Left forelimb (tissue), 1 donor: ENCODE measurements at regions not wholly inside any gene's neighbourhood (a gene's known extent, or its start where the extent isn't known, plus 50 kb on each side); places are given as distances from the start of the nearest gene placed in this dataset.
A peak's percentile ranks its signal among the peaks of the same experiment; 100 is the strongest.

ENCODE experiments used
- DNase-seq: peaks from one replicate; pipeline ENCODE4 v3.0.0-alpha.2; 2018; ENCODE audit warnings: low spot score

- no peak for DNase-seq
Measured at GRCh38 chr14:95442016-95442632, 74.3 kb downstream of the SYNE3 start.

- no peak for DNase-seq
Measured at GRCh38 chr14:95440951-95441350, 75.5 kb downstream of the SYNE3 start.

- no peak for DNase-seq
Measured at GRCh38 chr14:95440496-95440895, 76.0 kb downstream of the SYNE3 start.

DNA sequence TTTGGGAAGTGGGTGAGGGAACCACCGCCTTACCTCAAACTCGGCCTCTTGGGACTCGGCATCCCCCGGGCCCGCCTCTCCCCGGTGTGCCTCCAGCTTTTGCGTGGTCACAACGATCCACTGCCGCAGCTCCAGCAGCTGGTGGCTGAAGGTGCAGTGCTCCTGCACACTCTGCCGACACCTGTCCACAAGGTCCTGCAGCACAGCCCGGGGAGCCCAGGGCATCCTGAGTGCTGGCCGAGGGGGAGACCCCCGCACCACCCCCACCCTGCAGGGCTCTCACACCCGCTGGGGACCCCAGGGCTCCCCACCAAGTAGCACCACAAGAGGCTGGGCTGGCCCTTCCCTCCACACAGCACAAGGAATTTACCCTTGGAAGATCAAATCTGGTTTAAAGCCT lies 76.6 kb downstream of the SYNE3 start:
- DNase-seq, result no peak

- DNase-seq, result no peak
Measured at GRCh38 chr14:95437715-95438114, 78.7 kb downstream of the SYNE3 start.

- no peak for DNase-seq
Measured at GRCh38 chr14:95436354-95436753, 80.1 kb downstream of the SYNE3 start.

- no peak for DNase-seq
Measured at GRCh38 chr14:95434121-95434520, 82.3 kb downstream of the SYNE3 start.

- DNase-seq, result no peak
Measured at GRCh38 chr14:95433094-95433478, 83.4 kb downstream of the SYNE3 start.

GRCh38 chr14:95432144-95433093 lies 84.0 kb downstream of the SYNE3 start:
- DNase-seq, result peak; percentile 81

DNA sequence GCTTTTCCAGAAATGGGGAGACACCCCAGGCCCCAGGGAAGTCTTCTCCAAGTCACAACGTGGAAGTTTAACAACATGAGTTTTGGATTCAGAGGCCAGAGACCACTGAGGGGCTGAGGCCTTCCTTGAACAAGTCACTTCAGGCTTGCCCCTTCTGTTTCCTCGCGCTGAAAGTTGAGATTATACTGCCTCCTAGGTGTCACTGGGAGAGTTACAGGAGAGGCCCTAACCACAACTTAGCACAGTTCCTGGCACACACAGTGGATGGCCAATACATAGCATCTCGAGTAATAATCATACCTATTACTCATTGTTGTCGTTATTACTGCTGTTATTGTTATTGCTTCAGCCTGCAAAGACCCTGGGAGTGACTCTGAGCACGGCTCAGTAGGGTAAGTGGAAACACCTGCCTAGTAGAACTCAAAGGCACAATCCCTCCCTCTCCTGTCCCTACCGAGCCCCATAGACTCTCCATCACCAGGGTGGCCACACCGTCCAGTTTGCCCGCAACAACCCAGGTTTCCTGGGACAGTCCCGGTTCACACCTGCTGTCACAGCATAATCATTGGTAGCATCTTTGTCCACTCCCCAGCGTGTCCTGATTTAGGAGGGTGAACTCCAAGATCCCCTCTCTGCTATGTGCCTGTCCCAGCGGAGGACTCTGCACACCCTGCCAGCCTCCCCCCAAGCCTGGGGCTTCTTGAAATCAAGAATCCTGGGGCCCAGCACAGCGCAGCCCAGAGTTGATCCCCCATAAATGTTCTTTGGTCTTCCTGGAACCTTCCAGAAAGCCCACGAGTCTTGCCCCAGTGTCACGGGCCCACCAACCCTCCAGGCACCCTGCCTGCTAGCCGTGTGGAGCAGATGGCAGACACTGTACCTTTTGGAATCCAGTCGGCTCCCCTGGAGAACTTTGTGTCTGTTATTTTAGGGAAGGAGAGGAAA lies 85.0 kb downstream of the SYNE3 start:
- DNase-seq, result no peak

- DNase-seq, result no peak
Measured at GRCh38 chr14:95428557-95428956, 87.9 kb downstream of the SYNE3 start.

DNA sequence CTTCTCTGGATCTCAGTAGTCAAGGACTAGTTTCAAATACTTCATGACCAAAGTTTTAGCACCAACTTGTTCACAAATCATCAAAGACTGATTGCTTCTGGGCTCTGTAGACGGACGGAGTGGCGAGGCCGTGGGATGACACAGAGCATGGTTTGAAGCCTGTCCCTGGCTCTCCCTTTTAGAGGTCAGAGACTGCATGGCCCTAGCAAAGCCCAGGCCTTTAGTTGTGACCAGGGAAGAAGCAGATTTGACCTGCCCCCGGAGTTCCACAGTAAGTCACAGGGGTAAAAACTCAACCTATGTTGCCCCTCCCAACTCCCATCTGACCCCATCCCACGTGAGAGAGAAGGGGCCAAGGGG lies 90.4 kb downstream of the SYNE3 start:
- DNase-seq, result no peak

DNA sequence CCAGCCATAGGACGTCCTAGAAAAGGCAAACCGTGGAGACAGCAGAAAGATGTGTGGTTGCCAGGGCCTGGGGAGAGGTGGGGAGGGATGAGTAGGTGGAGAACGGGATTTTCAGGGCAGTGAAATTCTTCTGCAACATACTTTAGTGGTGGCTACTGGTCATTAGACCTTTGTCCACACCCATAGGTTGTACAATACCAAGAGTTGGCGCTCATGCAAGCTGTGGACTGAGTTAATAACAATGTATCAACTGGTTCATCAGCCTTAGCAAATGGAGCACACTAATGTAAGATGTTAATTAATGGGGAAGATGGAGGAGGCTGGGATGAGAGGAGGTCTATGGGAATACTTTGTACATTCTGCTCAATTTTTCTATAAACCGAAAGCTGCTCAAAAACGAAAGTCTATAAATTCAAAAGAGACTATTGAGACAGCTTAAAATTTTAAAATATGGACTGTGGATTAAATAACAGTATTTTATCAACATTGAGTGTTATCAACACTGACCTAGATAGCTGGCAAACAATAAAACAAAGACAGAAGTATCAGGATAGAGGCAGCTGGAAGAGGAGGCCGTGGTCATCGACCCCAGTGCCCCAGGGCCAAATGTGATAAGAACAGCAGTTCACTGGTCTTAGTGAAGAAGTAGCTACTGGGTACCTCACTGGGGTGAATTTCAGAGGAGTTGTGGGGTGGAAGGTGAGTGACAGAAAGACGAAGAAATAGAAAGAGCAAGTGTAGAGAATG lies 90.9 kb downstream of the SYNE3 start:
- no peak for DNase-seq

- DNase-seq, result no peak
Measured at GRCh38 chr14:95424529-95424928, 91.9 kb downstream of the SYNE3 start.

DNA sequence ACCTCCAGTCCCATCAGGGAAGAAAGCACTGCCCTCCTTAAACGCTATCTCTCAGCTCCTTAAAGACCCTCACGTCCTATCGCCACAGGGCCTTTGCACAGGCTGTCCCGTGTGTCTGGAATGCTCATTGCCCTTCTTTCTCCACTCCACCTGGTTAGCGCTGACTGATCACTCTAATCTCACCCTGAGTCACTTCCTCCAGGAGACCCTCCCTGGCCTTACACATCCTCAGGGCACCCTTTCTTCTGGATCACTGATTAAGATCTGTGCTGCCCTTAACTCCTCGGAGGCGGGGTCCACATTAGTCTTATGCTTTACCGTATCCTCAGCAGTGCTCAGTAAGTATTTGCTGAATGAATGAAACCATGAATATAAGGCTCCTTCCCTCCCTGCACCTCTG lies 94.7 kb downstream of the SYNE3 start:
- DNase-seq, result no peak

- no peak for DNase-seq
Measured at GRCh38 chr14:95420060-95420459, 96.4 kb downstream of the SYNE3 start.

DNA sequence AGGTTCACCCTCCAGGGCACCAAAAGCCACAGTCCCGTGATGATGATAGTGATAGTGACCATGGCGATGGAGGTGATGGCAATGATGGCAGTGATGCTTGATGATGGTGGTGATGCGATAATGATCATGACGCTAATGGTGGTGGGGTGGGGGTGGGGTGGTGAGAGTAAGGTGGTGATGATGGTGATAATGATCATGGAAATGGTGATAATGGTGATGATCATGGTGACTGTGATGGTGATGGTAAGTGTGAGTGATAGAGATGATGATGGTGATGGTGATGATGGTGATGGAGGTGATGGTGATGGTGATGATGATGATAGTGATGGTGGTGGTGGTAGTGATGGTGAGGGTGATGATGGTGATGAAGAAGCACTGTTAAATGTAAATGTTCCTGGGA lies 96.9 kb downstream of the SYNE3 start:
- DNase-seq, result no peak

- DNase-seq, result no peak
Measured at GRCh38 chr14:95418858-95419257, 97.6 kb downstream of the SYNE3 start.

GRCh38 chr14:95417492-95417891 lies 97.8 kb upstream of the CLMN start:
- no peak for DNase-seq

GRCh38 chr14:95415993-95416392 lies 96.3 kb upstream of the CLMN start:
- no peak for DNase-seq

- no peak for DNase-seq
Measured at GRCh38 chr14:95413289-95414215, 93.8 kb upstream of the CLMN start.
